HG03159 (cell line): ENCODE measurements at regions not wholly inside any gene's neighbourhood (a gene's known extent, or its start where the extent isn't known, plus 50 kb on each side); places are given as distances from the start of the nearest gene placed in this dataset.

Experiments
- ATAC-seq: cut with Tn5 transposase; IDR thresholded peaks from one replicate; pipeline ENCODE4 v1.9.1; 2021; ENCODE audit warnings: mild to moderate bottlenecking, moderate library complexity; ENCODE audit not compliant: unreplicated experiment

GRCh38 chr9:38166501-38166900, 97.5 kb upstream of the SHB start:
- ATAC-seq: no peak

GRCh38 chr9:38164659-38165221, 95.7 kb upstream of the SHB start:
- ATAC-seq: no peak

- no peak for ATAC-seq
These were observed 94.5 kb upstream of the SHB start for GRCh38 chr9:38163518-38163917.

GRCh38 chr9:38162332-38163211, 93.5 kb upstream of the SHB start:
- ATAC-seq: no peak

- no peak for ATAC-seq
These were observed 91.7 kb upstream of the SHB start for GRCh38 chr9:38160613-38161215.

- ATAC-seq: no peak
These were observed 90.6 kb upstream of the SHB start for GRCh38 chr9:38159599-38159998.

- ATAC-seq: no peak
These were observed 89.6 kb upstream of the SHB start for GRCh38 chr9:38158628-38159027.

- ATAC-seq: no peak
These were observed 88.7 kb upstream of the SHB start for GRCh38 chr9:38157711-38158110.

- no peak for ATAC-seq
These were observed 85.7 kb upstream of the SHB start for GRCh38 chr9:38154501-38155421.

- ATAC-seq: no peak
These were observed 84.9 kb upstream of the SHB start for GRCh38 chr9:38153910-38154291.

GRCh38 chr9:38153152-38153909, 84.3 kb upstream of the SHB start:
- ATAC-seq: no peak

GRCh38 chr9:38149647-38150046, 80.6 kb upstream of the SHB start:
- no peak for ATAC-seq

- no peak for ATAC-seq
These were observed 77.8 kb upstream of the SHB start for GRCh38 chr9:38146844-38147243.

GRCh38 chr9:38145526-38146053, 76.6 kb upstream of the SHB start:
- ATAC-seq: no peak

GRCh38 chr9:38144421-38144820, 75.4 kb upstream of the SHB start:
- no peak for ATAC-seq

- no peak for ATAC-seq
These were observed 72.9 kb upstream of the SHB start for GRCh38 chr9:38141746-38142591.

GRCh38 chr9:38138276-38138675, 69.2 kb upstream of the SHB start:
- ATAC-seq: no peak

- ATAC-seq: no peak
These were observed 68.3 kb upstream of the SHB start for GRCh38 chr9:38137342-38137741.

- ATAC-seq: no peak
These were observed 67.4 kb upstream of the SHB start for GRCh38 chr9:38136386-38136785.
